Spleen (tissue), 7 donors: ENCODE measurements at regions not wholly inside any gene's neighbourhood (a gene's known extent, or its start where the extent isn't known, plus 50 kb on each side); places are given as distances from the start of the nearest gene placed in this dataset.

Source experiments
- POLR2AphosphoS5 ChIP-seq, 3 donors: sonication (generic); formaldehyde crosslinking; IDR thresholded peaks; one replicate each; pipeline ENCODE4 v1.5.1; 2017; ENCODE audit warnings: antibody characterized with exemption in 3 of 3
- TF ChIP-seq, protein P1 (sequence below), 11 experiments: fragments of 200-600 bp in 7 of 11; fragments of 450-650 bp in 4 of 11; sonication (generic) in 4 of 11; IDR thresholded peaks in 8 of 11; conservative IDR thresholded peaks in 3 of 11; 1 replicate in 7 of 11; 2 replicates in 4 of 11; pipeline versions ENCODE4 v1.4.0 to v1.8.0; 2016 to 2021; ENCODE audit warnings: antibody characterized with exemption in 11 of 11, inconsistent platforms in 4 of 11, mild to moderate bottlenecking in 1 of 11
- donor health status: DM: no; HTN: no; CAD: no; lungs with moderate emphysema.
- donor health status: DM: no; HTN: no; CAD: no.
- donor health status: DM: no; HTN: no; CAD: no.

- TF ChIP-seq POLR2AphosphoS5 (IDR thresholded peaks at IDR 0.05): no peak
- TF ChIP-seq, protein P1, sequence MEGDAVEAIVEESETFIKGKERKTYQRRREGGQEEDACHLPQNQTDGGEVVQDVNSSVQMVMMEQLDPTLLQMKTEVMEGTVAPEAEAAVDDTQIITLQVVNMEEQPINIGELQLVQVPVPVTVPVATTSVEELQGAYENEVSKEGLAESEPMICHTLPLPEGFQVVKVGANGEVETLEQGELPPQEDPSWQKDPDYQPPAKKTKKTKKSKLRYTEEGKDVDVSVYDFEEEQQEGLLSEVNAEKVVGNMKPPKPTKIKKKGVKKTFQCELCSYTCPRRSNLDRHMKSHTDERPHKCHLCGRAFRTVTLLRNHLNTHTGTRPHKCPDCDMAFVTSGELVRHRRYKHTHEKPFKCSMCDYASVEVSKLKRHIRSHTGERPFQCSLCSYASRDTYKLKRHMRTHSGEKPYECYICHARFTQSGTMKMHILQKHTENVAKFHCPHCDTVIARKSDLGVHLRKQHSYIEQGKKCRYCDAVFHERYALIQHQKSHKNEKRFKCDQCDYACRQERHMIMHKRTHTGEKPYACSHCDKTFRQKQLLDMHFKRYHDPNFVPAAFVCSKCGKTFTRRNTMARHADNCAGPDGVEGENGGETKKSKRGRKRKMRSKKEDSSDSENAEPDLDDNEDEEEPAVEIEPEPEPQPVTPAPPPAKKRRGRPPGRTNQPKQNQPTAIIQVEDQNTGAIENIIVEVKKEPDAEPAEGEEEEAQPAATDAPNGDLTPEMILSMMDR (IDR thresholded peaks at IDR 0.05 in 8 of 11, conservative IDR thresholded peaks at IDR 0.05 in 3 of 11): no peak
These were observed 151.5 kb downstream of the GLUL start for GRCh38 chr1:182240085-182240484.
